ENCODE measurements at regions not wholly inside any gene's neighbourhood (a gene's known extent, or its start where the extent isn't known, plus 50 kb on each side); places are given as distances from the start of the nearest gene placed in this dataset.

GRCh38 chr7:45511721-45512597 is 62.2 kb upstream of the ADCY1 start:
- Histone ChIP-seq H3K9ac (ENCODE audit: insufficient read length, low read depth) (no peak overlapping the region), H3K27me3 (ENCODE audit: insufficient read depth, insufficient read length) (no peaks in the 10 kb centered on the region), H3K36me3 (ENCODE audit: insufficient read depth, insufficient read length, low read length) (no peaks in the 10 kb centered on the region), H3K4me3 (ENCODE audit: insufficient read length, low read depth) (no peak overlapping the region), H3K9me3 (ENCODE audit: insufficient read depth, low read length) (peaks cover 16% of the 10 kb centered on the region), H3K4me1 (ENCODE audit: insufficient read depth, insufficient read length) (peaks cover 2% of the 10 kb centered on the region)
- no peak for DNase-seq (ENCODE audit: low read depth, low spot score)
- TF ChIP-seq SUZ12 (IDR thresholded peaks at IDR 0.05; ENCODE audit: extremely low read depth, insufficient read depth, insufficient read length) (no peak), YY1 (IDR thresholded peaks at IDR 0.05; ENCODE audit: insufficient read depth, insufficient read length) (no peak), ZNF274 (IDR thresholded peaks at IDR 0.05; ENCODE audit: low read depth, low read length) (no peak)

- Histone ChIP-seq H3K4me1 (ENCODE audit: insufficient read depth, insufficient read length) (peaks cover 2% of the 10 kb centered on the region), H3K9ac (ENCODE audit: insufficient read length, low read depth) (no peak overlapping the region), H3K9me3 (ENCODE audit: insufficient read depth, low read length) (peaks cover 19% of the 10 kb centered on the region), H3K27me3 (ENCODE audit: insufficient read depth, insufficient read length) (no peaks in the 10 kb centered on the region), H3K4me3 (ENCODE audit: insufficient read length, low read depth) (no peak overlapping the region), H3K36me3 (ENCODE audit: insufficient read depth, insufficient read length, low read length) (no peaks in the 10 kb centered on the region)
- DNase-seq (ENCODE audit: low read depth, low spot score): no peak
- TF ChIP-seq SUZ12 (IDR thresholded peaks at IDR 0.05; ENCODE audit: extremely low read depth, insufficient read depth, insufficient read length) (no peak), YY1 (IDR thresholded peaks at IDR 0.05; ENCODE audit: insufficient read depth, insufficient read length) (no peak), ZNF274 (IDR thresholded peaks at IDR 0.05; ENCODE audit: low read depth, low read length) (no peak)
Observed at GRCh38 chr7:45514944-45515343, 59.2 kb upstream of the ADCY1 start.

- H3K9me3 ChIP-seq (ENCODE audit: insufficient read depth, low read length): peaks cover 19% of the 10 kb centered on the region
- H3K36me3 ChIP-seq (ENCODE audit: insufficient read depth, insufficient read length, low read length): no peaks in the 10 kb centered on the region
- no peak for DNase-seq (ENCODE audit: low read depth, low spot score)
- H3K4me3 ChIP-seq (ENCODE audit: insufficient read length, low read depth): no peak overlapping the region
- peaks cover 2% of the 10 kb centered on the region for H3K4me1 ChIP-seq (ENCODE audit: insufficient read depth, insufficient read length)
- TF ChIP-seq SUZ12 (IDR thresholded peaks at IDR 0.05; ENCODE audit: extremely low read depth, insufficient read depth, insufficient read length): no peak
- no peak for TF ChIP-seq ZNF274 (IDR thresholded peaks at IDR 0.05; ENCODE audit: low read depth, low read length)
- no peak for TF ChIP-seq YY1 (IDR thresholded peaks at IDR 0.05; ENCODE audit: insufficient read depth, insufficient read length)
- no peak overlapping the region for H3K9ac ChIP-seq (ENCODE audit: insufficient read length, low read depth)
- H3K27me3 ChIP-seq (ENCODE audit: insufficient read depth, insufficient read length): no peaks in the 10 kb centered on the region
Observed at GRCh38 chr7:45515346-45515745, 58.8 kb upstream of the ADCY1 start.
